Osteocyte (in vitro differentiated cells): ENCODE measurements at regions not wholly inside any gene's neighbourhood (a gene's known extent, or its start where the extent isn't known, plus 50 kb on each side); places are given as distances from the start of the nearest gene placed in this dataset.

ENCODE experiments used
- DNase-seq: peaks from one replicate; pipeline ENCODE4 v3.0.0; 2021; ENCODE audit warnings: mixed read lengths; ENCODE audit not compliant: unreplicated experiment; ENCODE audit errors: extremely low spot score
- H3K27ac Mint-ChIP-seq: one replicate; pipeline ENCODE4 v1.8.0; 2021; ENCODE audit warnings: mild to moderate bottlenecking, mixed read lengths; ENCODE audit not compliant: unreplicated experiment
- H3K27me3 Mint-ChIP-seq: one replicate; pipeline ENCODE4 v1.8.0; 2021; ENCODE audit warnings: mixed read lengths; ENCODE audit not compliant: unreplicated experiment
- H3K36me3 Mint-ChIP-seq: one replicate; pipeline ENCODE4 v1.8.0; 2021; ENCODE audit warnings: mixed read lengths; ENCODE audit not compliant: unreplicated experiment
- H3K4me1 Mint-ChIP-seq: one replicate; pipeline ENCODE4 v1.8.0; 2021; ENCODE audit warnings: mixed read lengths; ENCODE audit not compliant: unreplicated experiment
- H3K4me3 Mint-ChIP-seq: one replicate; pipeline ENCODE4 v1.8.0; 2021; ENCODE audit warnings: mild to moderate bottlenecking, moderate library complexity, mixed read lengths; ENCODE audit not compliant: unreplicated experiment
- H3K9me3 Mint-ChIP-seq: one replicate; pipeline ENCODE4 v1.8.0; 2021; ENCODE audit warnings: mixed read lengths; ENCODE audit not compliant: unreplicated experiment
- TF ChIP-seq, protein P1 (sequence below): fragments of 200-600 bp; sonication (generic); IDR thresholded peaks from 2 replicates; pipeline ENCODE4 v1.5.0; 2021; ENCODE audit warnings: antibody characterized with exemption, mild to moderate bottlenecking, moderate library complexity

DNA sequence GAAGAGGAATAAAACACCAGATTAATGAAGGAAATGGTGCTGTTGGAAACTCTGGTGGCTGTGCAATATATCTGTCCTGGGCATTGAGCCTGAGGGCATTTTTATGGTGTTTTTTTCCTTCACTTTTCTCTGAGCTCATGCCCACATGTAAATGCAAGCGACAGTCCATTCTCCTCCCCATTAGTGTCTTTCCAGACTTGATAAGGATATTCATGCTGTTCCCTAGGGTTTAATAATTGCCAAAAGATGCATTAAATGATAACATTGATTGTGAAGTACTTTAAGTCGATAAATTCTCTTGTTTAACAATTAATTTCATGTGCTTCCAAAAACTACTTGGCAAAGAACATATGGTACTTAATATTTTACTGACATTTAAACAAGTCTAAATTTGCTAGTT, 384.7 kb downstream of the MDFIC start:
- Mint-ChIP-seq H3K36me3 (no peaks in the 10 kb centered on the region), H3K27ac (no peak overlapping the region), H3K4me1 (no peaks in the 10 kb centered on the region), H3K27me3 (no peaks in the 10 kb centered on the region), H3K9me3 (peaks cover 7% of the 10 kb centered on the region), H3K4me3 (no peak overlapping the region)
- TF ChIP-seq, protein P1, sequence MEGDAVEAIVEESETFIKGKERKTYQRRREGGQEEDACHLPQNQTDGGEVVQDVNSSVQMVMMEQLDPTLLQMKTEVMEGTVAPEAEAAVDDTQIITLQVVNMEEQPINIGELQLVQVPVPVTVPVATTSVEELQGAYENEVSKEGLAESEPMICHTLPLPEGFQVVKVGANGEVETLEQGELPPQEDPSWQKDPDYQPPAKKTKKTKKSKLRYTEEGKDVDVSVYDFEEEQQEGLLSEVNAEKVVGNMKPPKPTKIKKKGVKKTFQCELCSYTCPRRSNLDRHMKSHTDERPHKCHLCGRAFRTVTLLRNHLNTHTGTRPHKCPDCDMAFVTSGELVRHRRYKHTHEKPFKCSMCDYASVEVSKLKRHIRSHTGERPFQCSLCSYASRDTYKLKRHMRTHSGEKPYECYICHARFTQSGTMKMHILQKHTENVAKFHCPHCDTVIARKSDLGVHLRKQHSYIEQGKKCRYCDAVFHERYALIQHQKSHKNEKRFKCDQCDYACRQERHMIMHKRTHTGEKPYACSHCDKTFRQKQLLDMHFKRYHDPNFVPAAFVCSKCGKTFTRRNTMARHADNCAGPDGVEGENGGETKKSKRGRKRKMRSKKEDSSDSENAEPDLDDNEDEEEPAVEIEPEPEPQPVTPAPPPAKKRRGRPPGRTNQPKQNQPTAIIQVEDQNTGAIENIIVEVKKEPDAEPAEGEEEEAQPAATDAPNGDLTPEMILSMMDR, result no peak
- DNase-seq, result no peak

DNA sequence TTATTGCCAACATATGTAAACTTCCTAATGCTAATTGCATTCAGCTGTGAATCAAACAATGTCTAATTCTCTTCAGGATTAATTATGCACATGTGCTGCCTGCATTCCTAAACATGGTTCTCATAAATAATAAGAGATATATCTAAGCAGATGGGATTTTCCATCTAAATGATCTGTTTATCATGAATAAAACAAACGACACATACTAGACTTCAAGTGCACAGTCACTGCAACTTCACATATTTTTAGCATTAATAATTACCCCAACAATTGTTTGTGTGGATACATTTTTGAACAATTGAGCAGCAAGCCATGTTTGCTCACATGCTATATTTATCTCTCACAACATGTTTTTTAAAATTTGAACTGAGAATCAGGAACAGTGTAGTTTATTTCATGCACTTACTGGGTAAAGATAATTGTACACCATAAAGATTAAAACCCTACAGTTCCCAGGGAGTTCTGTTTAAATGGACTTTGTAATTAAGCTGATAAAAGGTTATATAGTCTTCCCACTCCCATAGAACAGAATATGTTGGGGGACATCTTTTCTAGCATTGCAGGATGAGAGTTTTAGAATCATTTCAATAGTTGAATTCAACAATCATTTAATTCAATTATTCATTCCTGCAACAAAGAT, 378.5 kb downstream of the MDFIC start:
- DNase-seq, result no peak
- Mint-ChIP-seq H3K9me3 (peaks cover 7% of the 10 kb centered on the region), H3K4me1 (peaks cover 11% of the 10 kb centered on the region), H3K36me3 (no peaks in the 10 kb centered on the region), H3K4me3 (no peak overlapping the region), H3K27me3 (no peaks in the 10 kb centered on the region), H3K27ac (no peak overlapping the region)
- TF ChIP-seq, protein P1, result no peak

DNA sequence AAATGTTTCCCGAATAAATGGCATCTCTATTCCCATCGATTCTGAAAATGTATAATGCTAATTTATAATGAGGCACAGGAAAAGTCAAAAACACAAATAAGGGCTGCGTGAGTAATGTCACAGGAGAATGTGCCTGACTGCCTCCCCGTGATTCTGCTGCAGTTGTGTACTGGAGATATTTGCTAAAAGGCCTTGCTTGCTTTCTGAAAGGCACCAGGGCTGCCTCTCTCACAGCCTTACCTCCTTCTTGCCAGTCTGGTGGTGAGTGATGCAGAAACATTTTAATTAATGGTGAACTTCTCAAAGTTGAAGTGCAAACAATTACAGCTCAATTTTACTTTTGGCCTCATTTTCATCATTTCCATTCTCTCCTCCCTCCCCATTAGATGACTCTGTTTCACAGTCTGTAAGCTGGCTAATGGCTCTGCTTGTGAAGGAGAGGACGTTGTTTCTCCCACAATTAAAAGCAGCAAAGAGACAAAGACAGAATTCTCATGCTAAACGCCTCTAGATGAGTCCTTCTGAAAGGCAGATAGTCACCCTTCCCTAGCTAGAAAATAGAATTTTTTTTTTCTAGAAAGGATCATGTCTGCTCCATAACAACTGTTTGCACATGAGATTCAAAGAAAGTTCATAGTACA, 377.6 kb downstream of the MDFIC start:
- no peak for DNase-seq
- TF ChIP-seq, protein P1, result no peak
- Mint-ChIP-seq H3K27ac (no peak overlapping the region), H3K9me3 (peaks cover 7% of the 10 kb centered on the region), H3K27me3 (no peaks in the 10 kb centered on the region), H3K4me3 (no peak overlapping the region), H3K36me3 (no peaks in the 10 kb centered on the region), H3K4me1 (peaks cover 11% of the 10 kb centered on the region)

DNA sequence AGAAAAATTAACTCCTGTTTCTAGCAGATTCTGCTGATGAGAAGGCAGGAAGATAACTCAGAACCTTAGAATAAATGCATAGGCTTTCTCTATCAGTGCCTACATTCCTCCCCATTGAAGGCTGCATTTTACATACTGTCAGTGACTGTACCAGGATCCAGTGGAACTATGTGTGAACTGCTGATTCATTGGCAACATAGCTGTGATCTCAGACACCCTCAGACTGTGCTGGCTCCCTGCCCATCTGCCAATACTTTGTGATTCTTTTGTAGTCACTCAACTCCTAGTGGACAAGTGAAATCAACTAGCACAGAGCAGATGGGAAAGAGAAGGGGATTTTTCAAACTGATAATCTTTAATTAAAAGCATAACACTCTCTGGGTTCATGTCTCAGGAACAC, 375.8 kb downstream of the MDFIC start:
- Mint-ChIP-seq H3K27ac (no peak overlapping the region), H3K36me3 (no peaks in the 10 kb centered on the region), H3K4me1 (peaks cover 14% of the 10 kb centered on the region), H3K9me3 (peaks cover under 1% of the 10 kb centered on the region), H3K27me3 (no peaks in the 10 kb centered on the region), H3K4me3 (no peak overlapping the region)
- DNase-seq, result no peak
- TF ChIP-seq, protein P1, result no peak

DNA sequence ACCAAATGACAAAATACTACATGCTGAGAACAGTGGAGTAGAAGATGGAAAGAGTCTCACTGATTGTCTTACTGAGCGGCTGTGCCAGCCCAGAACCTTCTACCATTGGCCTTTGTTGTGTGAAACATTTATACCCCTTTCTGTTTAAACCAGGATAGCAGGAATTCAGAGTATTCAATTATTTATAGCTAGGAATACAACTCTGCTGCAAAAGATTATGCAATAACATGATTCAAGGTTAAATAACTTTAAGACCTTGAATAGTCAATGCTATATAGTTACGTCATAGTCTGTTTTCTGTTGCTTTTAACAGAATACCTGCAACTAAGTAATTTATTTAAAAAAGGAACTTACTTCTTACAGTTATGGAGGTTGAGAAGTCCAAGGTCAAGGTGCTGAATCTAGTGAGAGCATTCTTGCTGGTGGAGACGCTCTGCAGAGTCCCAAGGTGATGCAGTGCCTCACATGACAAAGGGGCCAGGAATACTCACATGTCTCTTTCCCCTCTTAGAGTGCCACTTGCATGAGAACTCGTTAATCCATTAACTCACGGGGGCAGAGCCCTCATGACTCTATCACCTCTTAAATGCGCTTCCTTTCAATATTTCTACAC, 371.8 kb downstream of the MDFIC start:
- no peak for DNase-seq
- Mint-ChIP-seq H3K27ac (no peak overlapping the region), H3K36me3 (no peaks in the 10 kb centered on the region), H3K27me3 (no peaks in the 10 kb centered on the region), H3K4me1 (peaks cover 18% of the 10 kb centered on the region), H3K4me3 (no peak overlapping the region), H3K9me3 (no peaks in the 10 kb centered on the region)
- TF ChIP-seq, protein P1, result no peak
